HepG2 (cell line): ENCODE measurements at regions not wholly inside any gene's neighbourhood (a gene's known extent, or its start where the extent isn't known, plus 50 kb on each side); places are given as distances from the start of the nearest gene placed in this dataset.
A peak's percentile ranks its signal among the peaks of the same experiment; 100 is the strongest.

Experiments
- CC2D1A ChIP-seq: sonication (generic); formaldehyde crosslinking; IDR thresholded peaks from 2 replicates; pipeline ENCODE4 v1.8.1; 2023; ENCODE audit warnings: mild to moderate bottlenecking, missing genetic modification reagents
- CHD4 ChIP-seq: fragments of 200-600 bp; sonication (generic); IDR thresholded peaks from 2 replicates; pipeline ENCODE4 v1.7.0; 2017; ENCODE audit warnings: mild to moderate bottlenecking, low read length, borderline replicate concordance
- MYNN ChIP-seq: sonication (generic); formaldehyde crosslinking; IDR thresholded peaks from 2 replicates; pipeline ENCODE4 v1.4.0; 2020; ENCODE audit warnings: mild to moderate bottlenecking, low read depth, missing genetic modification reagents
- SALL1 ChIP-seq: sonication (generic); formaldehyde crosslinking; IDR thresholded peaks from 2 replicates; pipeline ENCODE4 v1.8.0; 2022; ENCODE audit warnings: mild to moderate bottlenecking, missing genetic modification reagents
- SIN3B ChIP-seq: fragments of 150-350 bp; IDR thresholded peaks from 2 replicates; pipeline ENCODE4 v1.6.1; 2014; ENCODE audit warnings: low read length
- ZBTB1 ChIP-seq: sonication (generic); formaldehyde crosslinking; IDR thresholded peaks from 2 replicates; pipeline ENCODE4 v1.4.0; 2020; ENCODE audit warnings: missing genetic modification reagents, borderline replicate concordance
- ZNF264 ChIP-seq: sonication (generic); formaldehyde crosslinking; IDR thresholded peaks from 2 replicates; pipeline ENCODE4 v1.4.0; 2020; ENCODE audit warnings: missing genetic modification reagents
- ZNF569 ChIP-seq: sonication (generic); formaldehyde crosslinking; IDR thresholded peaks from 2 replicates; pipeline ENCODE4 v1.5.0; 2020; ENCODE audit warnings: mild to moderate bottlenecking, missing genetic modification reagents, moderate library complexity, borderline replicate concordance
- ZNF598 ChIP-seq: sonication (generic); formaldehyde crosslinking; IDR thresholded peaks from 2 replicates; pipeline ENCODE4 v1.5.1; 2020; ENCODE audit warnings: mild to moderate bottlenecking, missing genetic modification reagents, borderline replicate concordance
- ZNF670 ChIP-seq: sonication (generic); formaldehyde crosslinking; IDR thresholded peaks from 2 replicates; pipeline ENCODE4 v1.8.0; 2022; ENCODE audit warnings: mild to moderate bottlenecking, missing genetic modification reagents, borderline replicate concordance
- TF ChIP-seq, protein P1 (sequence below): sonication (generic); formaldehyde crosslinking; IDR thresholded peaks from 2 replicates; pipeline ENCODE4 v1.4.0; 2020; ENCODE audit warnings: mild to moderate bottlenecking, missing genetic modification reagents, borderline replicate concordance
- TF ChIP-seq, protein P2 (sequence below): IDR thresholded peaks from 2 replicates; pipeline ENCODE4 v1.6.1; 2012; ENCODE audit warnings: low read length, improper control_type of control experiment
- TF ChIP-seq, protein P3 (sequence below): sonication (generic); formaldehyde crosslinking; IDR thresholded peaks from 2 replicates; pipeline ENCODE4 v1.5.0; 2020; ENCODE audit warnings: mild to moderate bottlenecking, missing genetic modification reagents, moderate library complexity
- TF ChIP-seq, protein P4 (sequence below): sonication (generic); formaldehyde crosslinking; IDR thresholded peaks from 2 replicates; pipeline ENCODE4 v1.9.0; 2021; ENCODE audit warnings: missing genetic modification reagents, borderline replicate concordance
- TF ChIP-seq, protein P5 (sequence below): sonication (generic); formaldehyde crosslinking; conservative IDR thresholded peaks from 2 replicates; pipeline ENCODE4 v1.8.1; 2023; ENCODE audit warnings: missing genetic modification reagents

DNA sequence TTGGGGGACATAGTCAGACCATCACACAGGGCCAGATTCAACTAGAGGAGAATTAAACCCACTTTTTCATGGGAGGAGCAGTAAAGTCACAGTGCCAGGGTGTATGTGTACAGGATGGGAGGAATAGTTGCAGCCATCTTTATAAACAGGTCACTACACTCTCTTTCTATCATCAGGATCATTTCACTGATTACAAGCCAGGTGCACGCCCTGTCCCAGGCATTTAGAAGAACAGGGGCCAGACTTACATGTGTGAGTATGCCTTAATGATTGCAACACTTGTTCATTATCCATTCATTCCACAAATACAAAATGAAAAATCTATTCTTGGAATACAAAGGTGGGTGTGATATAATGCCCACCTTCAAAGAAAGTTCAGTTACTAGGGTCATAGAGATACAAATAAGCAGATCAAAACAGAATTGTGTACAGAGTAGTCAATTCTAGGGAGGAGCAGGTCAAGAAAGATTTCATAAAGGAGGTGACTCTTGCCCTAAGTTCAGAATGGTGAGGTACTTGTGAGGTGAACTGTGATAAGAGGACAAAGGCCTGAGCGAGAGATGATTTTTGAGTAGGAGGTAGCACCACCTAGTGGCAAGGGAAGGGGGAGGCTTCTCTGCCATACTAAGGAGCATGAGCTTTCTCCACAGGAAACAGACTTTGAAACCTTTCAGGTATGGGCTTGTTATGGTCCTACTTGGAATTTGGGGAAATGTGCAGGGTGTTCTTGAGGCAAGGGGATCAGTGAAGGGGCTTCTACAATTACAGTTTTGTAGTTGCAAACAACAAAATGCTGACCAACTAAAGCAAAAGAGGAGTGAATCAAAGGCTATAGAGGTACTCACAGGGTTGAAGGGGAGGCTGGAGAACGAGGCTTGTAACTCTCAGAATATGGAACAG, 156.3 kb downstream of the SUCLG1 start (continued):
- no peak for TF ChIP-seq ZNF569 (CRISPR knock-in tag)
- TF ChIP-seq, protein P1, sequence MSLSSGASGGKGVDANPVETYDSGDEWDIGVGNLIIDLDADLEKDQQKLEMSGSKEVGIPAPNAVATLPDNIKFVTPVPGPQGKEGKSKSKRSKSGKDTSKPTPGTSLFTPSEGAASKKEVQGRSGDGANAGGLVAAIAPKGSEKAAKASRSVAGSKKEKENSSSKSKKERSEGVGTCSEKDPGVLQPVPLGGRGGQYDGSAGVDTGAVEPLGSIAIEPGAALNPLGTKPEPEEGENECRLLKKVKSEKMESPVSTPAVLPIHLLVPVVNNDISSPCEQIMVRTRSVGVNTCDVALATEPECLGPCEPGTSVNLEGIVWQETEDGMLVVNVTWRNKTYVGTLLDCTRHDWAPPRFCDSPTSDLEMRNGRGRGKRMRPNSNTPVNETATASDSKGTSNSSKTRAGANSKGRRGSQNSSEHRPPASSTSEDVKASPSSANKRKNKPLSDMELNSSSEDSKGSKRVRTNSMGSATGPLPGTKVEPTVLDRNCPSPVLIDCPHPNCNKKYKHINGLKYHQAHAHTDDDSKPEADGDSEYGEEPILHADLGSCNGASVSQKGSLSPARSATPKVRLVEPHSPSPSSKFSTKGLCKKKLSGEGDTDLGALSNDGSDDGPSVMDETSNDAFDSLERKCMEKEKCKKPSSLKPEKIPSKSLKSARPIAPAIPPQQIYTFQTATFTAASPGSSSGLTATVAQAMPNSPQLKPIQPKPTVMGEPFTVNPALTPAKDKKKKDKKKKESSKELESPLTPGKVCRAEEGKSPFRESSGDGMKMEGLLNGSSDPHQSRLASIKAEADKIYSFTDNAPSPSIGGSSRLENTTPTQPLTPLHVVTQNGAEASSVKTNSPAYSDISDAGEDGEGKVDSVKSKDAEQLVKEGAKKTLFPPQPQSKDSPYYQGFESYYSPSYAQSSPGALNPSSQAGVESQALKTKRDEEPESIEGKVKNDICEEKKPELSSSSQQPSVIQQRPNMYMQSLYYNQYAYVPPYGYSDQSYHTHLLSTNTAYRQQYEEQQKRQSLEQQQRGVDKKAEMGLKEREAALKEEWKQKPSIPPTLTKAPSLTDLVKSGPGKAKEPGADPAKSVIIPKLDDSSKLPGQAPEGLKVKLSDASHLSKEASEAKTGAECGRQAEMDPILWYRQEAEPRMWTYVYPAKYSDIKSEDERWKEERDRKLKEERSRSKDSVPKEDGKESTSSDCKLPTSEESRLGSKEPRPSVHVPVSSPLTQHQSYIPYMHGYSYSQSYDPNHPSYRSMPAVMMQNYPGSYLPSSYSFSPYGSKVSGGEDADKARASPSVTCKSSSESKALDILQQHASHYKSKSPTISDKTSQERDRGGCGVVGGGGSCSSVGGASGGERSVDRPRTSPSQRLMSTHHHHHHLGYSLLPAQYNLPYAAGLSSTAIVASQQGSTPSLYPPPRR, result peak; percentile 86
- TF ChIP-seq SIN3B, result no peak
- TF ChIP-seq ZNF598 (CRISPR knock-in tag), result no peak
- no peak for TF ChIP-seq ZBTB1 (CRISPR knock-in tag)
- TF ChIP-seq MYNN (CRISPR knock-in tag), result peak; percentile 42; the same call in 1 of the 2 replicates
- TF ChIP-seq, protein P2, sequence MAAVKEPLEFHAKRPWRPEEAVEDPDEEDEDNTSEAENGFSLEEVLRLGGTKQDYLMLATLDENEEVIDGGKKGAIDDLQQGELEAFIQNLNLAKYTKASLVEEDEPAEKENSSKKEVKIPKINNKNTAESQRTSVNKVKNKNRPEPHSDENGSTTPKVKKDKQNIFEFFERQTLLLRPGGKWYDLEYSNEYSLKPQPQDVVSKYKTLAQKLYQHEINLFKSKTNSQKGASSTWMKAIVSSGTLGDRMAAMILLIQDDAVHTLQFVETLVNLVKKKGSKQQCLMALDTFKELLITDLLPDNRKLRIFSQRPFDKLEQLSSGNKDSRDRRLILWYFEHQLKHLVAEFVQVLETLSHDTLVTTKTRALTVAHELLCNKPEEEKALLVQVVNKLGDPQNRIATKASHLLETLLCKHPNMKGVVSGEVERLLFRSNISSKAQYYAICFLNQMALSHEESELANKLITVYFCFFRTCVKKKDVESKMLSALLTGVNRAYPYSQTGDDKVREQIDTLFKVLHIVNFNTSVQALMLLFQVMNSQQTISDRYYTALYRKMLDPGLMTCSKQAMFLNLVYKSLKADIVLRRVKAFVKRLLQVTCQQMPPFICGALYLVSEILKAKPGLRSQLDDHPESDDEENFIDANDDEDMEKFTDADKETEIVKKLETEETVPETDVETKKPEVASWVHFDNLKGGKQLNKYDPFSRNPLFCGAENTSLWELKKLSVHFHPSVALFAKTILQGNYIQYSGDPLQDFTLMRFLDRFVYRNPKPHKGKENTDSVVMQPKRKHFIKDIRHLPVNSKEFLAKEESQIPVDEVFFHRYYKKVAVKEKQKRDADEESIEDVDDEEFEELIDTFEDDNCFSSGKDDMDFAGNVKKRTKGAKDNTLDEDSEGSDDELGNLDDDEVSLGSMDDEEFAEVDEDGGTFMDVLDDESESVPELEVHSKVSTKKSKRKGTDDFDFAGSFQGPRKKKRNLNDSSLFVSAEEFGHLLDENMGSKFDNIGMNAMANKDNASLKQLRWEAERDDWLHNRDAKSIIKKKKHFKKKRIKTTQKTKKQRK, result no peak
- TF ChIP-seq, protein P3, sequence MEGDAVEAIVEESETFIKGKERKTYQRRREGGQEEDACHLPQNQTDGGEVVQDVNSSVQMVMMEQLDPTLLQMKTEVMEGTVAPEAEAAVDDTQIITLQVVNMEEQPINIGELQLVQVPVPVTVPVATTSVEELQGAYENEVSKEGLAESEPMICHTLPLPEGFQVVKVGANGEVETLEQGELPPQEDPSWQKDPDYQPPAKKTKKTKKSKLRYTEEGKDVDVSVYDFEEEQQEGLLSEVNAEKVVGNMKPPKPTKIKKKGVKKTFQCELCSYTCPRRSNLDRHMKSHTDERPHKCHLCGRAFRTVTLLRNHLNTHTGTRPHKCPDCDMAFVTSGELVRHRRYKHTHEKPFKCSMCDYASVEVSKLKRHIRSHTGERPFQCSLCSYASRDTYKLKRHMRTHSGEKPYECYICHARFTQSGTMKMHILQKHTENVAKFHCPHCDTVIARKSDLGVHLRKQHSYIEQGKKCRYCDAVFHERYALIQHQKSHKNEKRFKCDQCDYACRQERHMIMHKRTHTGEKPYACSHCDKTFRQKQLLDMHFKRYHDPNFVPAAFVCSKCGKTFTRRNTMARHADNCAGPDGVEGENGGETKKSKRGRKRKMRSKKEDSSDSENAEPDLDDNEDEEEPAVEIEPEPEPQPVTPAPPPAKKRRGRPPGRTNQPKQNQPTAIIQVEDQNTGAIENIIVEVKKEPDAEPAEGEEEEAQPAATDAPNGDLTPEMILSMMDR (CRISPR knock-in tag), result peak; percentile 94
- TF ChIP-seq, protein P4, sequence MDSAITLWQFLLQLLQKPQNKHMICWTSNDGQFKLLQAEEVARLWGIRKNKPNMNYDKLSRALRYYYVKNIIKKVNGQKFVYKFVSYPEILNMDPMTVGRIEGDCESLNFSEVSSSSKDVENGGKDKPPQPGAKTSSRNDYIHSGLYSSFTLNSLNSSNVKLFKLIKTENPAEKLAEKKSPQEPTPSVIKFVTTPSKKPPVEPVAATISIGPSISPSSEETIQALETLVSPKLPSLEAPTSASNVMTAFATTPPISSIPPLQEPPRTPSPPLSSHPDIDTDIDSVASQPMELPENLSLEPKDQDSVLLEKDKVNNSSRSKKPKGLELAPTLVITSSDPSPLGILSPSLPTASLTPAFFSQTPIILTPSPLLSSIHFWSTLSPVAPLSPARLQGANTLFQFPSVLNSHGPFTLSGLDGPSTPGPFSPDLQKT (CRISPR knock-in tag), result no peak
- no peak for TF ChIP-seq CC2D1A (CRISPR knock-in tag)
- TF ChIP-seq, protein P5, sequence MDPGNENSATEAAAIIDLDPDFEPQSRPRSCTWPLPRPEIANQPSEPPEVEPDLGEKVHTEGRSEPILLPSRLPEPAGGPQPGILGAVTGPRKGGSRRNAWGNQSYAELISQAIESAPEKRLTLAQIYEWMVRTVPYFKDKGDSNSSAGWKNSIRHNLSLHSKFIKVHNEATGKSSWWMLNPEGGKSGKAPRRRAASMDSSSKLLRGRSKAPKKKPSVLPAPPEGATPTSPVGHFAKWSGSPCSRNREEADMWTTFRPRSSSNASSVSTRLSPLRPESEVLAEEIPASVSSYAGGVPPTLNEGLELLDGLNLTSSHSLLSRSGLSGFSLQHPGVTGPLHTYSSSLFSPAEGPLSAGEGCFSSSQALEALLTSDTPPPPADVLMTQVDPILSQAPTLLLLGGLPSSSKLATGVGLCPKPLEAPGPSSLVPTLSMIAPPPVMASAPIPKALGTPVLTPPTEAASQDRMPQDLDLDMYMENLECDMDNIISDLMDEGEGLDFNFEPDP (CRISPR knock-in tag), result 0 out of 2 replicates have a peak, but pooled peaks have one; percentile 64
- TF ChIP-seq SALL1 (CRISPR knock-in tag), result peak; percentile 38; the same call in 1 of the 2 replicates
- no peak for TF ChIP-seq CHD4
- TF ChIP-seq ZNF670 (CRISPR knock-in tag), result no peak
- no peak for TF ChIP-seq ZNF264 (CRISPR knock-in tag)
